Adrenal gland (tissue), 5 donors: ENCODE measurements at regions not wholly inside any gene's neighbourhood (a gene's known extent, or its start where the extent isn't known, plus 50 kb on each side); places are given as distances from the start of the nearest gene placed in this dataset.

Source experiments
- CTCF ChIP-seq, 6 experiments: fragments of 450-650 bp in 4 of 6; fragments of 200-600 bp in 2 of 6; sonication (generic) in 1 of 6; IDR thresholded peaks; 1 replicate in 5 of 6; 2 replicates in 1 of 6; pipeline versions ENCODE4 v1.5.1 to v1.8.0; 2016 to 2021; ENCODE audit warnings: antibody characterized with exemption in 6 of 6, mild to moderate bottlenecking in 2 of 6, moderate library complexity in 1 of 6
- POLR2A ChIP-seq, 2 donors: fragments of 450-650 bp; IDR thresholded peaks; one replicate each; pipeline ENCODE4 v1.6.1; 2017; ENCODE audit warnings: antibody characterized with exemption in 2 of 2, mild to moderate bottlenecking in 2 of 2, moderate library complexity in 1 of 2
- donor health status: DM: no; HTN: no; CAD: no.

- no peak for TF ChIP-seq CTCF (IDR thresholded peaks at IDR 0.05)
- TF ChIP-seq POLR2A (IDR thresholded peaks at IDR 0.05): no peak
Observed at GRCh38 chr17:5694551-5694950, 110.2 kb upstream of the NLRP1 start.
